GM23338 (cell line): ENCODE measurements at regions not wholly inside any gene's neighbourhood (a gene's known extent, or its start where the extent isn't known, plus 50 kb on each side); places are given as distances from the start of the nearest gene placed in this dataset.

ENCODE experiments used
- ATAC-seq: fragments of 200-7000 bp; cut with Tn5 transposase; 3 replicates; pipeline ENCODE4 v1.9.1; 2020
- DNase-seq: peaks from one replicate; pipeline ENCODE4 v3.0.0-alpha.2; 2015; ENCODE audit warnings: low spot score
- H2AFZ ChIP-seq: fragments of 200-600 bp; sonication (generic); 2 replicates; pipeline ENCODE4 v1.8.0; 2016; ENCODE audit warnings: antibody characterized with exemption, mild to moderate bottlenecking, moderate library complexity
- H3F3A ChIP-seq: fragments of 200-600 bp; sonication (generic); replicated peaks from 2 replicates; pipeline ENCODE4 v1.8.0; 2017; ENCODE audit warnings: antibody characterized with exemption, mixed run types, low read depth
- H3K27ac ChIP-seq: fragments of 200-600 bp; sonication (generic); 2 replicates; pipeline ENCODE4 v1.6.1; 2016; ENCODE audit warnings: low read depth
- H3K27me3 ChIP-seq: fragments of 200-600 bp; sonication (generic); 2 replicates; pipeline ENCODE4 v1.8.0; 2016; ENCODE audit warnings: mild to moderate bottlenecking, mixed run types, moderate library complexity; ENCODE audit not compliant: insufficient read depth
- H3K36me3 ChIP-seq: fragments of 200-600 bp; sonication (generic); 2 replicates; pipeline ENCODE4 v1.8.0; 2016; ENCODE audit warnings: mild to moderate bottlenecking; ENCODE audit not compliant: insufficient read depth
- H3K4me1 ChIP-seq: fragments of 200-600 bp; sonication (generic); 2 replicates; pipeline ENCODE4 v1.8.0; 2016; ENCODE audit warnings: mild to moderate bottlenecking, moderate library complexity; ENCODE audit not compliant: insufficient read depth
- H3K4me2 ChIP-seq: fragments of 200-600 bp; sonication (generic); 2 replicates; pipeline ENCODE4 v1.7.1; 2017; ENCODE audit warnings: mixed run types
- H3K4me3 ChIP-seq: fragments of 200-600 bp; sonication (generic); 2 replicates; pipeline ENCODE4 v1.6.1; 2016; ENCODE audit warnings: mixed run types
- H3K79me2 ChIP-seq: fragments of 200-600 bp; sonication (generic); replicated peaks from 2 replicates; pipeline ENCODE4 v1.8.0; 2017; ENCODE audit warnings: mild to moderate bottlenecking; ENCODE audit not compliant: insufficient read depth
- H3K9me2 ChIP-seq: fragments of 200-600 bp; sonication (generic); 2 replicates; pipeline ENCODE4 v1.8.0; 2017; ENCODE audit not compliant: insufficient read depth
- H4K20me1 ChIP-seq: fragments of 200-600 bp; sonication (generic); replicated peaks from 2 replicates; pipeline ENCODE4 v1.8.0; 2017; ENCODE audit warnings: mild to moderate bottlenecking; ENCODE audit not compliant: insufficient read depth
- H3K27ac Mint-ChIP-seq: 2 replicates; pipeline ENCODE4 v1.8.0; 2020; ENCODE audit warnings: inconsistent platforms, mild to moderate bottlenecking, moderate library complexity, mixed read lengths
- H3K27me3 Mint-ChIP-seq: 3 replicates; pipeline ENCODE4 v1.8.0; 2022; ENCODE audit warnings: low read depth, mild to moderate bottlenecking, moderate library complexity, mixed read lengths, inconsistent platforms; ENCODE audit not compliant: insufficient read depth, poor library complexity
- H3K36me3 Mint-ChIP-seq: 3 replicates; pipeline ENCODE4 v1.8.0; 2021; ENCODE audit warnings: low read depth, mild to moderate bottlenecking, inconsistent platforms, moderate library complexity, mixed read lengths
- H3K4me1 Mint-ChIP-seq: 3 replicates; pipeline ENCODE4 v1.8.0; 2020; ENCODE audit warnings: mild to moderate bottlenecking, inconsistent platforms, mixed read lengths
- H3K4me3 Mint-ChIP-seq: 3 replicates; pipeline ENCODE4 v1.8.0; 2021; ENCODE audit warnings: moderate library complexity, mild to moderate bottlenecking, inconsistent platforms, mixed read lengths
- H3K9me3 Mint-ChIP-seq: 3 replicates; pipeline ENCODE4 v1.8.0; 2020; ENCODE audit warnings: moderate library complexity, mild to moderate bottlenecking, inconsistent platforms, mixed read lengths
- CREB1 ChIP-seq: fragments of 250-450 bp; sonication (Bioruptor Pico); IDR thresholded peaks from 2 replicates; pipeline ENCODE4 v1.5.0; 2020; ENCODE audit warnings: low read depth, mild to moderate bottlenecking, moderate library complexity
- EZH2 ChIP-seq: fragments of 200-600 bp; sonication (generic); IDR thresholded peaks from one replicate; pipeline ENCODE4 v1.8.0; 2017; ENCODE audit warnings: antibody characterized with exemption, mild to moderate bottlenecking, low read depth; ENCODE audit not compliant: unreplicated experiment
- EZH2phosphoT487 ChIP-seq: fragments of 200-600 bp; sonication (generic); IDR thresholded peaks from one replicate; pipeline ENCODE4 v1.8.1; 2018; ENCODE audit warnings: antibody characterized with exemption; ENCODE audit not compliant: unreplicated experiment
- NANOG ChIP-seq: IDR thresholded peaks from 2 replicates; pipeline ENCODE4 v1.6.1; 2016; ENCODE audit warnings: antibody characterized with exemption, borderline replicate concordance
- STAT1 ChIP-seq: IDR thresholded peaks from one replicate; pipeline ENCODE4 v1.6.1; 2016; ENCODE audit warnings: antibody characterized with exemption; ENCODE audit not compliant: unreplicated experiment
- ZNF114 ChIP-seq: fragments of 250-450 bp; sonication (Bioruptor Pico); IDR thresholded peaks from 2 replicates; pipeline ENCODE4 v1.5.0; 2020; ENCODE audit warnings: mild to moderate bottlenecking, moderate library complexity
- ZNF331 ChIP-seq: fragments of 250-450 bp; sonication (Bioruptor Pico); IDR thresholded peaks from 2 replicates; pipeline ENCODE4 v1.5.0; 2020; ENCODE audit warnings: low read depth, mild to moderate bottlenecking, moderate library complexity
- TF ChIP-seq, protein P1 (sequence below): fragments of 250-450 bp; sonication (Bioruptor Pico); IDR thresholded peaks from 2 replicates; pipeline ENCODE4 v1.5.0; 2020; ENCODE audit warnings: mild to moderate bottlenecking, moderate library complexity
- TF ChIP-seq, protein P2 (sequence below): IDR thresholded peaks from one replicate; pipeline ENCODE4 v1.6.1; 2018; ENCODE audit warnings: antibody characterized with exemption; ENCODE audit not compliant: unreplicated experiment
- TF ChIP-seq, protein P3 (sequence below), 2 experiments: fragments of 200-600 bp in 1 of 2; sonication (generic) in 1 of 2; conservative IDR thresholded peaks; 2 replicates each; pipeline versions ENCODE4 v1.5.1 to v1.6.1; 2016 to 2017; ENCODE audit warnings: antibody characterized with exemption in 2 of 2, low read depth in 2 of 2, mild to moderate bottlenecking in 2 of 2, moderate library complexity in 1 of 2

DNA sequence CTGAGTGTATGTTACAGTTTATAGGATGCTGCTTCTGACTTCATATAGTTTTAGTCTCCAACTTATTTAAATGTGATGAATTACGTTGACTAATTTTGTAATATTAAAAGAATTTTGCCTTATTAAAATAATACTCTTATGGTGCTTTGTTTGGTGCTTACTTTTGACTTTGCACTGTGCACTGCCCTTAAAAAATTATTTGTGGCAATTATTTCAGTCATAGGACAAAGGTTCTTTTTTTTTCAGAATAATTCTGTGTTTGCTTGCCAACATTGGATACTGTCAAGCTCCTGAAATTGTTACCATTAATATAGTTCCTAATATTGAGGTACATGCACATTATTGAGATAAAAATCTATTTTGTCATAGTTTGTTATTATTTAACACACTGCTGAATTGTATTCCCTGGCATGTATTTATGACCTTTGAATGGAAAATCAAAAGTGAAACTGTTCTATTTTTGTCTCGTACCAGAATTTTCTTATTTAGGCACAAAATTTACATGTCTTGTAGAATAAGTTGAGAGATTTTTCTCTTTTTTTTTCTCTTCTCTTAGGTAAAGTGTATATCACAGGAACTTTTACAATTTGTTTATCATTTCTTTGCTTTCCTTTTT lies 572.8 kb upstream of the KLHL29 start (continued):
- TF ChIP-seq, protein P1, sequence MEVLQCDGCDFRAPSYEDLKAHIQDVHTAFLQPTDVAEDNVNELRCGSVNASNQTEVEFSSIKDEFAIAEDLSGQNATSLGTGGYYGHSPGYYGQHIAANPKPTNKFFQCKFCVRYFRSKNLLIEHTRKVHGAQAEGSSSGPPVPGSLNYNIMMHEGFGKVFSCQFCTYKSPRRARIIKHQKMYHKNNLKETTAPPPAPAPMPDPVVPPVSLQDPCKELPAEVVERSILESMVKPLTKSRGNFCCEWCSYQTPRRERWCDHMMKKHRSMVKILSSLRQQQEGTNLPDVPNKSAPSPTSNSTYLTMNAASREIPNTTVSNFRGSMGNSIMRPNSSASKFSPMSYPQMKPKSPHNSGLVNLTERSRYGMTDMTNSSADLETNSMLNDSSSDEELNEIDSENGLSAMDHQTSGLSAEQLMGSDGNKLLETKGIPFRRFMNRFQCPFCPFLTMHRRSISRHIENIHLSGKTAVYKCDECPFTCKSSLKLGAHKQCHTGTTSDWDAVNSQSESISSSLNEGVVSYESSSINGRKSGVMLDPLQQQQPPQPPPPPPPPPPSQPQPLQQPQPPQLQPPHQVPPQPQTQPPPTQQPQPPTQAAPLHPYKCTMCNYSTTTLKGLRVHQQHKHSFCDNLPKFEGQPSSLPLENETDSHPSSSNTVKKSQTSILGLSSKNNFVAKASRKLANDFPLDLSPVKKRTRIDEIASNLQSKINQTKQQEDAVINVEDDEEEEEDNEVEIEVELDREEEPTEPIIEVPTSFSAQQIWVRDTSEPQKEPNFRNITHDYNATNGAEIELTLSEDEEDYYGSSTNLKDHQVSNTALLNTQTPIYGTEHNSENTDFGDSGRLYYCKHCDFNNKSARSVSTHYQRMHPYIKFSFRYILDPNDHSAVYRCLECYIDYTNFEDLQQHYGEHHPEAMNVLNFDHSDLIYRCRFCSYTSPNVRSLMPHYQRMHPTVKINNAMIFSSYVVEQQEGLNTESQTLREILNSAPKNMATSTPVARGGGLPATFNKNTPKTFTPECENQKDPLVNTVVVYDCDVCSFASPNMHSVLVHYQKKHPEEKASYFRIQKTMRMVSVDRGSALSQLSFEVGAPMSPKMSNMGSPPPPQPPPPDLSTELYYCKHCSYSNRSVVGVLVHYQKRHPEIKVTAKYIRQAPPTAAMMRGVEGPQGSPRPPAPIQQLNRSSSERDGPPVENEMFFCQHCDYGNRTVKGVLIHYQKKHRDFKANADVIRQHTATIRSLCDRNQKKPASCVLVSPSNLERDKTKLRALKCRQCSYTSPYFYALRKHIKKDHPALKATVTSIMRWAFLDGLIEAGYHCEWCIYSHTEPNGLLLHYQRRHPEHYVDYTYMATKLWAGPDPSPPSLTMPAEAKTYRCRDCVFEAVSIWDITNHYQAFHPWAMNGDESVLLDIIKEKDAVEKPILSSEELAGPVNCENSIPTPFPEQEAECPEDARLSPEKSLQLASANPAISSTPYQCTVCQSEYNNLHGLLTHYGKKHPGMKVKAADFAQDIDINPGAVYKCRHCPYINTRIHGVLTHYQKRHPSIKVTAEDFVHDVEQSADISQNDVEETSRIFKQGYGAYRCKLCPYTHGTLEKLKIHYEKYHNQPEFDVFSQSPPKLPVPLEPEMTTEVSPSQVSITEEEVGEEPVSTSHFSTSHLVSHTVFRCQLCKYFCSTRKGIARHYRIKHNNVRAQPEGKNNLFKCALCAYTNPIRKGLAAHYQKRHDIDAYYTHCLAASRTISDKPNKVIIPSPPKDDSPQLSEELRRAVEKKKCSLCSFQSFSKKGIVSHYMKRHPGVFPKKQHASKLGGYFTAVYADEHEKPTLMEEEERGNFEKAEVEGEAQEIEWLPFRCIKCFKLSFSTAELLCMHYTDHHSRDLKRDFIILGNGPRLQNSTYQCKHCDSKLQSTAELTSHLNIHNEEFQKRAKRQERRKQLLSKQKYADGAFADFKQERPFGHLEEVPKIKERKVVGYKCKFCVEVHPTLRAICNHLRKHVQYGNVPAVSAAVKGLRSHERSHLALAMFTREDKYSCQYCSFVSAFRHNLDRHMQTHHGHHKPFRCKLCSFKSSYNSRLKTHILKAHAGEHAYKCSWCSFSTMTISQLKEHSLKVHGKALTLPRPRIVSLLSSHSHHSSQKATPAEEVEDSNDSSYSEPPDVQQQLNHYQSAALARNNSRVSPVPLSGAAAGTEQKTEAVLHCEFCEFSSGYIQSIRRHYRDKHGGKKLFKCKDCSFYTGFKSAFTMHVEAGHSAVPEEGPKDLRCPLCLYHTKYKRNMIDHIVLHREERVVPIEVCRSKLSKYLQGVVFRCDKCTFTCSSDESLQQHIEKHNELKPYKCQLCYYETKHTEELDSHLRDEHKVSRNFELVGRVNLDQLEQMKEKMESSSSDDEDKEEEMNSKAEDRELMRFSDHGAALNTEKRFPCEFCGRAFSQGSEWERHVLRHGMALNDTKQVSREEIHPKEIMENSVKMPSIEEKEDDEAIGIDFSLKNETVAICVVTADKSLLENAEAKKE: no peak
- TF ChIP-seq ZNF114 (CRISPR knock-in tag): no peak
- TF ChIP-seq STAT1: no peak

DNA sequence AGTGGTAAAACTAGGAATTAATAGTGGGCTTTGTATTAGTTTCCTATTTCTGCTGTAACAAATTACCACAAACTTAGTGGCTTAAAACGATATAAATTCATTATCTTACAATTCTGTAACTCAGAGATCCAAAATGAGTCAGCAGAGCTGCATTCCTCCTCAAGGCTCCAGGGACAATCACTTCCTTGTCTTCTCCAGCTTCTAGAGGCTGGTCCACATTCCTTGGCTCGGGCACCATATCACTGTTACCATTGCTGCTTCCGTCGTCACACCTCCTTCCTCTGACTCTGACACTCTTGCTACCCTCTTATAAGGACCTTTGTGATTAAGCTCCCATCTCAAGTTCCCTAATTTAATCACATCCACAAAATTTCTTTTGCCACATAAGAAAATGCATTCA lies 567.8 kb upstream of the KLHL29 start:
- Mint-ChIP-seq H3K27ac (no peak overlapping the region; the same call in 1 of the 2 replicates), H3K27me3 (no peaks in the 10 kb centered on the region), H3K4me1 (no peaks in the 10 kb centered on the region), H3K9me3 (no peaks in the 10 kb centered on the region), H3K4me3 (no peak overlapping the region), H3K36me3 (no peaks in the 10 kb centered on the region)
- Histone ChIP-seq H3K27ac (no peak overlapping the region), H3K27me3 (no peaks in the 10 kb centered on the region), H3K4me3 (no peak overlapping the region), H3K4me2 (no peak overlapping the region), H2AFZ (no peak overlapping the region; the same call in 1 of the 2 replicates), H4K20me1 (no peaks in the 10 kb centered on the region), H3K9me2 (peaks cover 7% of the 10 kb centered on the region; the same call in 1 of the 2 replicates), H3K4me1 (no peaks in the 10 kb centered on the region), H3K79me2 (no peaks in the 10 kb centered on the region), H3K36me3 (no peaks in the 10 kb centered on the region), H3F3A (no peaks in the 10 kb centered on the region)
- ATAC-seq (no peak), DNase-seq (no peak)
- TF ChIP-seq EZH2phosphoT487: no peak
- no peak for TF ChIP-seq NANOG
- TF ChIP-seq, protein P2, sequence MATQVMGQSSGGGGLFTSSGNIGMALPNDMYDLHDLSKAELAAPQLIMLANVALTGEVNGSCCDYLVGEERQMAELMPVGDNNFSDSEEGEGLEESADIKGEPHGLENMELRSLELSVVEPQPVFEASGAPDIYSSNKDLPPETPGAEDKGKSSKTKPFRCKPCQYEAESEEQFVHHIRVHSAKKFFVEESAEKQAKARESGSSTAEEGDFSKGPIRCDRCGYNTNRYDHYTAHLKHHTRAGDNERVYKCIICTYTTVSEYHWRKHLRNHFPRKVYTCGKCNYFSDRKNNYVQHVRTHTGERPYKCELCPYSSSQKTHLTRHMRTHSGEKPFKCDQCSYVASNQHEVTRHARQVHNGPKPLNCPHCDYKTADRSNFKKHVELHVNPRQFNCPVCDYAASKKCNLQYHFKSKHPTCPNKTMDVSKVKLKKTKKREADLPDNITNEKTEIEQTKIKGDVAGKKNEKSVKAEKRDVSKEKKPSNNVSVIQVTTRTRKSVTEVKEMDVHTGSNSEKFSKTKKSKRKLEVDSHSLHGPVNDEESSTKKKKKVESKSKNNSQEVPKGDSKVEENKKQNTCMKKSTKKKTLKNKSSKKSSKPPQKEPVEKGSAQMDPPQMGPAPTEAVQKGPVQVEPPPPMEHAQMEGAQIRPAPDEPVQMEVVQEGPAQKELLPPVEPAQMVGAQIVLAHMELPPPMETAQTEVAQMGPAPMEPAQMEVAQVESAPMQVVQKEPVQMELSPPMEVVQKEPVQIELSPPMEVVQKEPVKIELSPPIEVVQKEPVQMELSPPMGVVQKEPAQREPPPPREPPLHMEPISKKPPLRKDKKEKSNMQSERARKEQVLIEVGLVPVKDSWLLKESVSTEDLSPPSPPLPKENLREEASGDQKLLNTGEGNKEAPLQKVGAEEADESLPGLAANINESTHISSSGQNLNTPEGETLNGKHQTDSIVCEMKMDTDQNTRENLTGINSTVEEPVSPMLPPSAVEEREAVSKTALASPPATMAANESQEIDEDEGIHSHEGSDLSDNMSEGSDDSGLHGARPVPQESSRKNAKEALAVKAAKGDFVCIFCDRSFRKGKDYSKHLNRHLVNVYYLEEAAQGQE: no peak
- no peak for TF ChIP-seq ZNF331
- no peak for TF ChIP-seq CREB1 (CRISPR knock-in tag)
- TF ChIP-seq, protein P3, sequence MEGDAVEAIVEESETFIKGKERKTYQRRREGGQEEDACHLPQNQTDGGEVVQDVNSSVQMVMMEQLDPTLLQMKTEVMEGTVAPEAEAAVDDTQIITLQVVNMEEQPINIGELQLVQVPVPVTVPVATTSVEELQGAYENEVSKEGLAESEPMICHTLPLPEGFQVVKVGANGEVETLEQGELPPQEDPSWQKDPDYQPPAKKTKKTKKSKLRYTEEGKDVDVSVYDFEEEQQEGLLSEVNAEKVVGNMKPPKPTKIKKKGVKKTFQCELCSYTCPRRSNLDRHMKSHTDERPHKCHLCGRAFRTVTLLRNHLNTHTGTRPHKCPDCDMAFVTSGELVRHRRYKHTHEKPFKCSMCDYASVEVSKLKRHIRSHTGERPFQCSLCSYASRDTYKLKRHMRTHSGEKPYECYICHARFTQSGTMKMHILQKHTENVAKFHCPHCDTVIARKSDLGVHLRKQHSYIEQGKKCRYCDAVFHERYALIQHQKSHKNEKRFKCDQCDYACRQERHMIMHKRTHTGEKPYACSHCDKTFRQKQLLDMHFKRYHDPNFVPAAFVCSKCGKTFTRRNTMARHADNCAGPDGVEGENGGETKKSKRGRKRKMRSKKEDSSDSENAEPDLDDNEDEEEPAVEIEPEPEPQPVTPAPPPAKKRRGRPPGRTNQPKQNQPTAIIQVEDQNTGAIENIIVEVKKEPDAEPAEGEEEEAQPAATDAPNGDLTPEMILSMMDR (conservative IDR thresholded peaks at IDR 0.05; ENCODE audit: low read depth in 2 of 2): no peak
- no peak for TF ChIP-seq EZH2
- no peak for TF ChIP-seq STAT1
